Activated CD8-positive, alpha-beta memory T cell treated with anti-CD3 and anti-CD28 coated beads, Interleukin-2, amount 10 ng/mL, durations not matched to agents 7 days and 5 days (primary cell): ENCODE measurements at regions not wholly inside any gene's neighbourhood (a gene's known extent, or its start where the extent isn't known, plus 50 kb on each side); places are given as distances from the start of the nearest gene placed in this dataset.

Experiments used
- ATAC-seq: fragments of 150-1000 bp; cut with Tn5 transposase; one replicate; pipeline ENCODE4 v1.10.0; 2021; ENCODE audit warnings: moderate library complexity
- CTCF ChIA-PET: fragments of 350-600 bp; sonication (Branson Sonifier 250); formaldehyde crosslinking; loops from one replicate; lab custom pipeline; 2021; ENCODE audit warnings: antibody characterized with exemption; lab: Charles Lee
- DNase-seq: peaks from one replicate; pipeline ENCODE4 v3.0.0-alpha.2; 2020
- H3K27ac Mint-ChIP-seq: one replicate; pipeline ENCODE4 v1.8.0; 2021; ENCODE audit warnings: mild to moderate bottlenecking, mixed read lengths
- H3K27me3 Mint-ChIP-seq: one replicate; pipeline ENCODE4 v1.8.0; 2021; ENCODE audit warnings: mixed read lengths
- H3K36me3 Mint-ChIP-seq: one replicate; pipeline ENCODE4 v1.8.0; 2021; ENCODE audit warnings: mild to moderate bottlenecking, mixed read lengths
- H3K4me1 Mint-ChIP-seq: one replicate; pipeline ENCODE4 v1.8.0; 2021; ENCODE audit warnings: mixed read lengths
- H3K4me3 Mint-ChIP-seq: one replicate; pipeline ENCODE4 v1.8.0; 2021; ENCODE audit warnings: mild to moderate bottlenecking, moderate library complexity, mixed read lengths
- H3K9me3 Mint-ChIP-seq: one replicate; pipeline ENCODE4 v1.8.0; 2022; ENCODE audit warnings: low read depth, mixed read lengths

DNA sequence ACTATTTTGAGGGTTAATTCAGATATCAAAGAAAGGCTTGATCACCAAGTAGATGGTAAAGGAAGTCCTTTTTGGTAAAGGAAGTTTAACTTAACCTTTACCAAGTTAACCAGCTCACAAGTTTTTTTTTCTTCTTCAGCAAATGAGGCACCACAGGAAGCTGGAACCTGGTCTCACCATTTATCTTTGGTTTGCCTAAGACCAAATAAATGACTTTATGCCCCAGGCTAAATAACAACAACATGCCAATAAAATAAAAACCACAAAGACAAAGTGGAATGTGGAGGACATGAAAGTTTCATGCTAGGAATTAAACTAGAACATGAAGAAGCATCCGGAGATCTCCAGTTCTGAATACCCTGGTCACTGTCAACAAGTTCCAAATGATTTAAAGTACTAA, 116.8 kb upstream of the PRICKLE1 start:
- CTCF ChIA-PET = no interaction called here
- no peaks in the 10 kb centered on the region for H3K9me3 Mint-ChIP-seq
- no peaks in the 10 kb centered on the region for H3K4me1 Mint-ChIP-seq

DNA sequence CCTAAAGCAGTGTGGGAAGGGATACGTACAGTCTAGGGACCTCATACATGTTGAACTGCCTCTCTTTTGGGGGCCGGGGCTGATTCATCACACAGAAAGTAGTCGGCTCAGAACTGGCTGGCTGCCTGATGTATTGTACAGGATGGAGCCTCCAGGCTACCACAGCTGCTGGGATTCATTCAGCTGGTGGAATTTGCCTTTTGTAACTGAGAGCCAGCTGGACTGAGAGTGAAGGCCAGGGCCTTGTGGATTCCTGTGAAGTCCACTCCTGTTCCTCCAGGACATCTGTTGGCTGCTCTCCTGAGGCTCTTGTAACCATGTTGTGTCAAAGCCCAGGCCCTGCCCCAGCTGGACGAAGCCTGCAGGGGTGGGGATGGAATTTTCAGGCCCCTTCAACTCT, 116.3 kb upstream of the PRICKLE1 start:
- ATAC-seq (no peak), DNase-seq (no peak)
- no peaks in the 10 kb centered on the region for H3K4me1 Mint-ChIP-seq
- H3K27ac Mint-ChIP-seq = no peak overlapping the region
- no peaks in the 10 kb centered on the region for H3K9me3 Mint-ChIP-seq
- CTCF ChIA-PET = no interaction called here
- peaks cover 2% of the 10 kb centered on the region for H3K27me3 Mint-ChIP-seq
- no peak overlapping the region for H3K4me3 Mint-ChIP-seq
- no peaks in the 10 kb centered on the region for H3K36me3 Mint-ChIP-seq

More for the DNA sequence above, 116.8 kb upstream of the PRICKLE1 start:
- no peak for DNase-seq
- ATAC-seq = no peak
- H3K36me3 Mint-ChIP-seq = no peaks in the 10 kb centered on the region
- no peak overlapping the region for H3K4me3 Mint-ChIP-seq
- H3K27ac Mint-ChIP-seq = no peak overlapping the region
- H3K27me3 Mint-ChIP-seq = peaks cover 2% of the 10 kb centered on the region

DNA sequence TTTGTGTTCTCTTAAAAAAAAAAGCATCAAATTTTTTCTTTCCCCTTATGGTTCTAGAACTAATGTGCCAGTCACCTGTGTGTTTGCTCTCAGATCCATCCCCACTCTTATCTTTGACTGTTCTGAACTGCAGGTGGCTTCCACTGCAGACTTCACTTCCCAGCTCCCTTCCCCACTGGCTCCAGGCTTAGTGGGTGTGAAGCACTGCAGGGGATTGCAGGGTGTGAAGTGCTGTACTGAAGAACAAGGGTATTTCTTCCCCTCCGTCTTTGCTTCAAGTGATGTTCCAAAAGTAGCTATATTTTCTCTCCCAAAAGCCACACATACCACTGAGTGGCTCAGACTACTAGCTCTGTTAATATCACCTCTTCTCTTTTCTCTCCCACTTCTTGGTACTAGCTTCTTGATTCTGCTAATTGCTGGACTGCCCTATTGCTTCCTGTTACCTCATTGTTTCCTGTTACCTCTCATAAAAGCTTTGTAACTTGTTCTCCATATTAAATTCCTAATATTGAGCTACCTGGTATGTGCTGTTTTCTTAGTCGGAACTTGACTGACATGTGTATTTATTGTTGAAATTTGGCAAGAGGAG, 115.4 kb upstream of the PRICKLE1 start:
- Mint-ChIP-seq H3K27me3 (peaks cover 2% of the 10 kb centered on the region), H3K4me3 (no peak overlapping the region), H3K27ac (no peak overlapping the region), H3K9me3 (no peaks in the 10 kb centered on the region), H3K36me3 (no peaks in the 10 kb centered on the region), H3K4me1 (no peaks in the 10 kb centered on the region)
- no peak for ATAC-seq
- DNase-seq = no peak
- CTCF ChIA-PET = no interaction called here

GRCh38 chr12:42704340-42704739, 114.8 kb upstream of the PRICKLE1 start:
- Mint-ChIP-seq H3K9me3 (no peaks in the 10 kb centered on the region), H3K27ac (no peak overlapping the region), H3K36me3 (no peaks in the 10 kb centered on the region), H3K27me3 (no peaks in the 10 kb centered on the region), H3K4me3 (no peak overlapping the region), H3K4me1 (no peaks in the 10 kb centered on the region)
- ATAC-seq (no peak), DNase-seq (no peak)
- CTCF ChIA-PET = no interaction called here

DNA sequence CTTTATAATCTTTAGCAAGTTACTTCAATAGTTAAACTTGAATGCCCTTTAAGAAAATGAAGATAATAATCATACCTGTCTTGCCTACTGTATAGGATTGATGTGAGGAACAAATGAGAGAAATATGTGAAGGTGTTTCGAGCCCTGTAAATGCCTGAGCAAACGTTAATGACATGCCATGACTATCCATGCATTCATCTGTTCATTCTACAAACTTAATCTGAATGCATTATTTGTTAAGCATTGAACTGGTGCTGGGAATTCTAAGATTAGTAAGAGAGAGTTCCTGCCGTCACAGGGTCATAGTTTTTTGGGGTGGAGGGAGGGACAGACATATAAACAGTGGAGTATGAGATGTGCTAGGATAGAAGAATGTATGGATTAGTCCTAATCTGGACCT, 111.5 kb upstream of the PRICKLE1 start:
- Mint-ChIP-seq H3K36me3 (no peaks in the 10 kb centered on the region), H3K9me3 (no peaks in the 10 kb centered on the region), H3K27me3 (no peaks in the 10 kb centered on the region), H3K4me3 (no peak overlapping the region), H3K4me1 (no peaks in the 10 kb centered on the region), H3K27ac (no peak overlapping the region)
- no peak for DNase-seq
- no peak for ATAC-seq
- CTCF ChIA-PET = no interaction called here

DNA sequence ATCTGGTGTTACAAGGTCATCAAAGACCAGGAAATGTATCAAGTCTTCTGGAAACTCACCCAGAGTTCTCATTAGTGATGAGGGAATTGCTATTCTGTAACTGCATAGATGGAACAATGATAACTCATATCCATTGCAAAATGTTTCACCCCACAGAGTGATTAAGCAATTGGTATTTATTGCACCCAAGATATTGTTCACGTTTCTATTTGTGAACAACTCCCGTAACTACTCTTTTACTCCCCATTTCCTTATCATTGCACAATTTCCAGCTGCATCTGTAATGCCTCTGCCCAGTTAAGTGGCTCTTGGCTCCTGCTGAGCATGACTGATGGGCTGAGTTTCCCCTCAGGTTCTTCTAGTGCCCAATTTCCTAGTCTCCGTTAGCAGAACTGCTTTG, 108.7 kb upstream of the PRICKLE1 start:
- Mint-ChIP-seq H3K4me3 (no peak overlapping the region), H3K27ac (no peak overlapping the region), H3K27me3 (no peaks in the 10 kb centered on the region), H3K4me1 (no peaks in the 10 kb centered on the region), H3K9me3 (peaks cover 2% of the 10 kb centered on the region), H3K36me3 (no peaks in the 10 kb centered on the region)
- no peak for DNase-seq
- CTCF ChIA-PET = no interaction called here
- ATAC-seq = no peak

DNA sequence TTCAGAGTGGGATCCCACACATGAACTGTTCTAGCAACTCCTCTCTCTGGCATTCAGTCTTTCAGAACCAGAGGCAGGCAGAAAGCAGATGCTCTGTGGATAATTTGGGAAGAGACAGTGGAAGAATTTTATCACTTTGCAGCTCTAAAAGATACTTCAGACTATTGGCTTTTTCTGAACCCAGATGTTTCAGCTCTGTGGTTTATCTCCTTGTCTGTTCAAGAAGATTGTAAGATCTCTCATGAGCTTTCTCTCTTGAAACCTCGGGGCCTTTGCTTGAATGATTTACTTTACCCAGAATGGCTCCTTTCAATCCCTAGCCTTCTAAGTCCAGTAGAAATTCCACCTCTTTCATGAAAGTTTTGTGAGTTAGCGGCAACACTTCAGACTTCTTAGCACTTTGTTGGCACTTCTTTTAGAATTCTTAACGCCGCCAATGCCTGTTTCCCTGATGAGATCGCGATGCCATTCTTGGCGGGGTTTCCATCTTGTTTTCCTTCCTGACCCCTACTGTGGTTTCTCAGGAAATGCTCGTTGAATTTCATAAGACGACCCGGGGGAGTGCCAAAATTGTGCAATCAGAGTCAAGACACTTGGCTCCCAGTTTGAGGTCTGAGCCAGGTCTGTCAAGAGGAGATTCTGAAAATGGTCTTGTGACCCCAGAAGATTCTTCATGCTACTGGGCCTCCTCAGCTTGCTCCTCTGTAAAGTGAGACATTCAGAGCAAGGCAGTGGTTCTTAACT, 107.0 kb upstream of the PRICKLE1 start:
- H3K9me3 Mint-ChIP-seq = peaks cover 2% of the 10 kb centered on the region
- no peaks in the 10 kb centered on the region for H3K27me3 Mint-ChIP-seq
- H3K4me3 Mint-ChIP-seq = no peak overlapping the region
- CTCF ChIA-PET = no interaction called here
- no peak for ATAC-seq
- H3K27ac Mint-ChIP-seq = no peak overlapping the region
- no peak for DNase-seq
- H3K4me1 Mint-ChIP-seq = no peaks in the 10 kb centered on the region
- H3K36me3 Mint-ChIP-seq = no peaks in the 10 kb centered on the region

DNA sequence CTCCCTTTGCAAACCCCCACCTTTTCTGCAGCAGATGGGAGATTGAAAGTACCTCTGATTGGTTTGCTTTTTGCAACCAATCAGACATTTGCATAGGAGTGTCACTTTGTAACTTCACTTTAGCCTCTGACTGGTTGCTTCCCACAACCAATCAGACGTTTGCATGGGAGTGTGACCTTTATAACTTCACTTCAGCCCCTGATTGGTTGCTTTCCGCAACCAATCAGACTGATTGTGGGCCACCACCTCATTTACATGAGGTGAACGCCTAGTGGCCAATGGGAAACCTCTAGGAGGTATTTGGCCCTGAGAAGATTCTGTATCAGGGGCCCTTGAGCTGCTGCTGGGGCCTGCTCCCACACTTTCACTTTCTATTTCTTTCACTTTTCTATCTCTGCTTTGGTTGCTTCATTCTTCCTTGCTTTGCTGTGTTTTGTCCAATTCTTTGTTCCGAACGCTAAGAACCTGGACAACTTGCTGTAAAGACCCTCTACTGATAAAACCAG, 106.0 kb upstream of the PRICKLE1 start:
- H3K36me3 Mint-ChIP-seq = no peaks in the 10 kb centered on the region
- H3K9me3 Mint-ChIP-seq = peaks cover 2% of the 10 kb centered on the region
- no peak overlapping the region for H3K4me3 Mint-ChIP-seq
- ATAC-seq = no peak
- H3K27me3 Mint-ChIP-seq = no peaks in the 10 kb centered on the region
- CTCF ChIA-PET = no interaction called here
- H3K27ac Mint-ChIP-seq = no peak overlapping the region
- no peak for DNase-seq
- no peaks in the 10 kb centered on the region for H3K4me1 Mint-ChIP-seq

DNA sequence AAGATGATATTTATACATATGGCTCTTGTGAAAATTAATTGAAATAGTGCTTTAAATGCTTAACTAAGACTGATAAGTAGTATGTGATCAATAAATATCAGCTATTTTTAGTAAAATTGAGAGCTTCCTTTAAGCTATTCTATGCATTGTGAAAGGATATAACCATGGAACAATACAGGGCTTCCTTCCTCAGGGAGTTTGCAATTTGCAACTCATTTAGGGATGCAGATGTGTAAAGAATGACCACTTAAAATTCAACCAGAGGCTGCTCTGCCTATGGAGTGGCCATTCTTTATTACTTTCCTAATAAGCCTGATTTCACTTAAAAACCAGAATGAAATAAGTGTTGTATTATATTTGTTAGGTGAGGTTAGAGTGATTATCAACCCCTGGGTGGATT, 103.2 kb upstream of the PRICKLE1 start:
- Mint-ChIP-seq H3K4me3 (no peak overlapping the region), H3K36me3 (no peaks in the 10 kb centered on the region), H3K27me3 (no peaks in the 10 kb centered on the region), H3K4me1 (no peaks in the 10 kb centered on the region), H3K9me3 (peaks cover 2% of the 10 kb centered on the region), H3K27ac (no peak overlapping the region)
- CTCF ChIA-PET = no interaction called here
- ATAC-seq (no peak), DNase-seq (no peak)

- DNase-seq = no peak
- no peaks in the 10 kb centered on the region for H3K27me3 Mint-ChIP-seq
- CTCF ChIA-PET = no interaction called here
- no peak for ATAC-seq
- H3K4me1 Mint-ChIP-seq = no peaks in the 10 kb centered on the region
- no peak overlapping the region for H3K27ac Mint-ChIP-seq
- H3K4me3 Mint-ChIP-seq = no peak overlapping the region
- no peaks in the 10 kb centered on the region for H3K36me3 Mint-ChIP-seq
- peaks cover 2% of the 10 kb centered on the region for H3K9me3 Mint-ChIP-seq
These were observed 102.5 kb upstream of the PRICKLE1 start for GRCh38 chr12:42691991-42692557.

GRCh38 chr12:42690264-42690663, 100.7 kb upstream of the PRICKLE1 start:
- CTCF ChIA-PET = interaction anchor here (1.5 kb wide), 1 partner anchor 9 kb away, joined by 3 read pairs; no protein-coding TSS in a partner anchor
- H3K27ac Mint-ChIP-seq = no peak overlapping the region
- no peaks in the 10 kb centered on the region for H3K4me1 Mint-ChIP-seq
- H3K4me3 Mint-ChIP-seq = no peak overlapping the region
- H3K27me3 Mint-ChIP-seq = no peaks in the 10 kb centered on the region
- no peaks in the 10 kb centered on the region for H3K36me3 Mint-ChIP-seq
- no peaks in the 10 kb centered on the region for H3K9me3 Mint-ChIP-seq
- ATAC-seq = no peak
- DNase-seq = no peak

DNA sequence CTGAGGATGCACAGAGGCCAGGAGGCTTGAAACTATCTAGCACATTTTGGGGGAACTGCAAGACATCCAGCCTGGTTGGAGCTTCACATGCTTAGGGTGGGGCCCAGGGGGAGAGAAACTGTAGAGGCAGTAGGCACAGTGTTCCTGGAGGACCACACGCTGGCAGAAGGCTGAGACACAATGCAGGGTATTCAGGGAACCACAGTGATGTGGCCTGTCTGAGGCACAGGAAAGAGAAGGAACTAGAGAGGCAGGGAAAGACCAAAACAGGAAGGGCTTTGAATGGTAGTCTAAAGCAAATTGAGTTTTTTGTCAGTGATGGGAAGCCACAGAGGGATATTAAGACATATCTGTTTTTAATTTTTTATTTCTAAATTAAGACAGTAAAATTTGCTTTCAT, 100.2 kb upstream of the PRICKLE1 start:
- H3K9me3 Mint-ChIP-seq = no peaks in the 10 kb centered on the region
- H3K4me1 Mint-ChIP-seq = no peaks in the 10 kb centered on the region
- H3K36me3 Mint-ChIP-seq = no peaks in the 10 kb centered on the region
- ATAC-seq (no peak), DNase-seq (no peak)
- no peak overlapping the region for H3K27ac Mint-ChIP-seq
- H3K27me3 Mint-ChIP-seq = no peaks in the 10 kb centered on the region
- CTCF ChIA-PET = interaction anchor here (1.5 kb wide), 1 partner anchor 10 kb away, joined by 3 read pairs; no protein-coding TSS in a partner anchor
- H3K4me3 Mint-ChIP-seq = no peak overlapping the region

DNA sequence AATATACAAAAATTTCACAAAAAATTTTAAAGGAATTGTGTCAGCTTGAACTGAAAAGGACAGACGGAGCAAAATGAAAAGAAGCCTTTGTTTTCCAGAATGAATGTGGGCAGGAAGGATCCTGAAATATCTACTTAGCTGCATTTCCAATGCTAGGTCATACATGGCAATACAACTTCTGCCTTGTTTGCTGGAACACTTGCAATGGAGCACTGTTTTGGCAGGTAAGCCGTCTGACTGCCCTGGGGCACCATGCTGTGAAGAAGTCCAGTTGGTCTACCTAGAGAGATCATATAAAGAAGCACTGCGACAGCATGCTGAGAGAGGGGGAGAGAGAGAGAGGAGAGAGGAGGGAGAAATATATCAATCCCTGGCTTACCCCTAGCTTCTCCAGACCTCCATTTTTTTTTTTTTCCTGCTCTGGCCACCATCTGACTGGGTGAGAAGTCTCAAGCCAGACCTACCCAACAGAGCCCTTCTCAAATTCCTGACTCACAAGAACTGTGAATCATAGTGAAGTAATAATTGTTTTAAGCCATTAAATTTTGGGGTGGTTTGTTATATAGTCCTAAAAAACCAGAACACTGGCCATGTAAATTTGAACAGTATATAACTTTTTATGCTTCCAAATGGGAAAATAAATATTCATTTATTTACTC, 97.1 kb upstream of the PRICKLE1 start:
- no peaks in the 10 kb centered on the region for H3K27me3 Mint-ChIP-seq
- no peak overlapping the region for H3K4me3 Mint-ChIP-seq
- H3K4me1 Mint-ChIP-seq = no peaks in the 10 kb centered on the region
- no peak overlapping the region for H3K27ac Mint-ChIP-seq
- CTCF ChIA-PET = no interaction called here
- H3K36me3 Mint-ChIP-seq = no peaks in the 10 kb centered on the region
- no peaks in the 10 kb centered on the region for H3K9me3 Mint-ChIP-seq
- ATAC-seq (no peak), DNase-seq (no peak)

- H3K27me3 Mint-ChIP-seq = no peaks in the 10 kb centered on the region
- ATAC-seq = no peak
- no peaks in the 10 kb centered on the region for H3K9me3 Mint-ChIP-seq
- H3K4me1 Mint-ChIP-seq = no peaks in the 10 kb centered on the region
- no peak overlapping the region for H3K27ac Mint-ChIP-seq
- H3K36me3 Mint-ChIP-seq = no peaks in the 10 kb centered on the region
- H3K4me3 Mint-ChIP-seq = no peak overlapping the region
- CTCF ChIA-PET = no interaction called here
- DNase-seq = no peak
These were observed 95.2 kb upstream of the PRICKLE1 start for GRCh38 chr12:42684802-42685071.
